ENCODE measurements at regions not wholly inside any gene's neighbourhood (a gene's known extent, or its start where the extent isn't known, plus 50 kb on each side); places are given as distances from the start of the nearest gene placed in this dataset.

DNA sequence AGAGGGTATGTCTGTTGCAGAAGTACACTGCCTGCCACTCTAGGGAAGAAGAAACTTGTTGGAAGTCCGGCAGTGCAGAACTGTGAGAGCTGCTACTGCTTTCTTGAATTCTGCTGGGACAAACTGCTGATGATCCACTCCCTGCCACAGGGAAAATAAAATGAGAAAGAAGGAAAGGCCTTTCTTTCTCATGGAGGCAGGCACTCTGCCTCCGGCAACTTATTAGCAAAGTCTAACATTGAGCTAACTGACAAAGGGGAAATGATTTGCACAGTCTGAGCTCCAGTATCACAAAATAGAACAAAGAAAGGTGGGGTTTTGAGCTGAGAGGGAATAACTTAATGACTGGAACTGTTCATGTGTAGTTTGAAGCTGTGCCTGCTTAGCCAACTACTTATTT, 134.6 kb downstream of the AASDHPPT start:
- no peak overlapping the region for H2AFZ ChIP-seq (ENCODE audit: low read length, unreplicated experiment)
- no peak overlapping the region for H3K27ac ChIP-seq (ENCODE audit: low read depth, low read length)
- peaks cover 29% of the 10 kb centered on the region for H3K27me3 ChIP-seq (ENCODE audit: insufficient read depth, low read length)
- H3K4me3 ChIP-seq (ENCODE audit: low read depth, low read length): no peak overlapping the region
- H3K4me1 ChIP-seq (ENCODE audit: control insufficient read depth, insufficient read depth, low read length, unreplicated experiment): no peaks in the 10 kb centered on the region
- H3K79me2 ChIP-seq (ENCODE audit: control insufficient read depth, insufficient read depth, low read length, unreplicated experiment): no peaks in the 10 kb centered on the region
- H3K36me3 ChIP-seq (ENCODE audit: insufficient read depth, low read length): no peaks in the 10 kb centered on the region

DNA sequence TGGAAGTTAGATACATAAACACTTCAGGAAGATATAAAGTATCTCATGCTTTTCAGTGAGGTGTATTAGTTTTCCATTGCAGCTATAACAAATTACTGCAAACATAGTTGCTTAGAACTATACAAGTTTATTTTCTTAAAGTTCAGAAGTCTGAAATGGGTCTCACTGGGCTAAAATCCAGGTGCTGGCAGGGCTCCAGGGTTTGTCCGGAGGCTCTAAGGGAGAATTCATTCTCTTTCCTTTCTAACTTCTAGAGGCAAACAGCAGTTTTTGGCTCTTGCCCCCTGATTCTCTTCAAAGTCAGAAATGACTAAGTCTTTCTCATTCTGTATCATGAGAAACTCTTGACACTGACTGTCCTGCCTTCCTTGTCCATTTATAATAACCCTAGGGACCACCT, 138.8 kb downstream of the AASDHPPT start:
- H3K79me2 ChIP-seq (ENCODE audit: control insufficient read depth, insufficient read depth, low read length, unreplicated experiment): no peaks in the 10 kb centered on the region
- no peaks in the 10 kb centered on the region for H3K4me1 ChIP-seq (ENCODE audit: control insufficient read depth, insufficient read depth, low read length, unreplicated experiment)
- H3K36me3 ChIP-seq (ENCODE audit: insufficient read depth, low read length): no peaks in the 10 kb centered on the region
- no peak overlapping the region for H3K4me3 ChIP-seq (ENCODE audit: low read depth, low read length)
- H3K27me3 ChIP-seq (ENCODE audit: insufficient read depth, low read length): peaks cover 39% of the 10 kb centered on the region
- no peak overlapping the region for H3K27ac ChIP-seq (ENCODE audit: low read depth, low read length)
- no peak overlapping the region for H2AFZ ChIP-seq (ENCODE audit: low read length, unreplicated experiment)

DNA sequence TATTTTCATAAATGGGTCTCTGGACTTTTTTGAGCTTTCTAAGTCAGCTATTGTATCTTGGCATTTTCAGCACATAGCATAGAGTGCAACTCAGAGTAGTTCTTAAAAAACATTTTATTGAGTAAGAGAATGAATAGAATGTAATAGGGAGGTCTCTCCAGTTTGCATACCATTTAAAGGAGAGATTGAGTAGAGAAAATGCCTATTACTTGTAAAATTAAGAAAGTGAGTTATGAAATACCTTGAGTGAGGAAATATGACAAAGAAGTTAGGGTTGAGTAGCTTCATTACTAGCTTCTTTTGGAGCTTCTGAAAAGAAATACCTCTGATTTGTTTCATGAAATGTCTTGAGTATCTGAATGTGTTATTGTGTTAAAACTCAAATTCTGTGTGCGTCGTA, 140.0 kb downstream of the AASDHPPT start:
- Histone ChIP-seq H2AFZ (ENCODE audit: low read length, unreplicated experiment) (no peak overlapping the region), H3K79me2 (ENCODE audit: control insufficient read depth, insufficient read depth, low read length, unreplicated experiment) (no peaks in the 10 kb centered on the region), H3K27me3 (ENCODE audit: insufficient read depth, low read length) (peaks cover 40% of the 10 kb centered on the region), H3K4me3 (ENCODE audit: low read depth, low read length) (no peak overlapping the region), H3K27ac (ENCODE audit: low read depth, low read length) (no peak overlapping the region), H3K36me3 (ENCODE audit: insufficient read depth, low read length) (no peaks in the 10 kb centered on the region), H3K4me1 (ENCODE audit: control insufficient read depth, insufficient read depth, low read length, unreplicated experiment) (no peaks in the 10 kb centered on the region)

DNA sequence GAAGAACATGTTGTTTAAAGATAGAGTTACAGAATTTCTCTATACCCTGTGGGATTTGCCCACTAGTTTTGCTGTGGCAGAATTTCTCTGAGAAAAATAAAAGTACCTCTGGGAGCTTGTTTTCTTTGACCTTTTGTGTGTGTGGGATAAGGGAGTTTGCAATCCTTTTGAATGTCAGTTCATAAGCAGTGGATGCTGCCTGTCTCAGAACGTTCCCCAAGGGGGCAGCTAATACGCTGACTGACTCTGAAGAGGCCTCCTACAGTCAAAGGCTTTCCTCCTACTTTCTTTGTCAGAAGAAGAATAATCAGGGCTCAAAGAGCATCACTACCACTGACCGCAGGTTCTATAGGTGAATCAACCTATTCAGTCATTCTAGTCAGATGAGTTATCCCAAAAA, 140.6 kb downstream of the AASDHPPT start:
- Histone ChIP-seq H2AFZ (ENCODE audit: low read length, unreplicated experiment) (no peak overlapping the region), H3K4me3 (ENCODE audit: low read depth, low read length) (no peak overlapping the region), H3K4me1 (ENCODE audit: control insufficient read depth, insufficient read depth, low read length, unreplicated experiment) (no peaks in the 10 kb centered on the region), H3K79me2 (ENCODE audit: control insufficient read depth, insufficient read depth, low read length, unreplicated experiment) (no peaks in the 10 kb centered on the region), H3K36me3 (ENCODE audit: insufficient read depth, low read length) (no peaks in the 10 kb centered on the region), H3K27ac (ENCODE audit: low read depth, low read length) (no peak overlapping the region), H3K27me3 (ENCODE audit: insufficient read depth, low read length) (peaks cover 40% of the 10 kb centered on the region)

DNA sequence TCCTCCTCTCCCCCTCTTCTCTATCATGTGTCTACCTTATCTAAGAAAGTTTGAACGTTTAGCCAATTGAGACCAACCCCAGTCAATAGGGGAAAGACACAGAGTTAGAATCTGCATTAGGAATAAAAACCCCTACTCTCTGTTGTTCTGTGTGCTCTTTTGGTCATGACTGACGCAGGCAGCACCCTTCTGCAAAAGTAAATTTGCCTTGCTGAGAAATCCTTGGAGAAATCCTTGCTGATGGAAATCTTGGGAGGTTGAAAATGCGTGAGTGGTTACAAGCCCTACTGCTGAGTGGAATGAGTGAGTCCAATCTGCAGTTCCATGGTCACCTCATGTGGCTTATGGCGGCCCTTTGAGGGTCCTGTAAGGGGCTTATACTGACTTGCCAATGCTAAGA, 145.2 kb downstream of the AASDHPPT start:
- H3K36me3 ChIP-seq (ENCODE audit: insufficient read depth, low read length): no peaks in the 10 kb centered on the region
- peaks cover 28% of the 10 kb centered on the region for H3K27me3 ChIP-seq (ENCODE audit: insufficient read depth, low read length)

DNA sequence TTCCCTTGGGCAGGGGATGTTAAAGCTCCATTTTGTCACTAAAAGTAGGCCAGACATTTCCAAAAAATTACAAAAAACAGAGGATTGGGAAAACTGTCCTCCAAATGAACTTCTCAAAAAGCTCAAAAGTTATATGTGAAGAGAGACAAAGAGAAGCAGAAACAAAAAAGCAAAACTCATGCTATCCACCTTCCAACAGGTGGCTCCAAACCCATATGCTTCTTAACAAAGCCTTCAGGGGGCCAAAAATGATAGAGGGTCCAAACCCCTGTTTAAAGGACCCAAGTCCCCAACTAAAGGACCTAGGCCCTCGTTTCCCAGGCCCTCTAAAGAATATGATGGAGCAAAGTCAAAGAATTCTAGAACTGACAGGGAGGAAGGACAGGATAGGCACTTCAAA, 146.7 kb downstream of the AASDHPPT start:
- Histone ChIP-seq H3K27ac (ENCODE audit: low read depth, low read length) (no peak overlapping the region), H3K4me1 (ENCODE audit: control insufficient read depth, insufficient read depth, low read length, unreplicated experiment) (no peaks in the 10 kb centered on the region), H2AFZ (ENCODE audit: low read length, unreplicated experiment) (no peak overlapping the region), H3K36me3 (ENCODE audit: insufficient read depth, low read length) (no peaks in the 10 kb centered on the region), H3K27me3 (ENCODE audit: insufficient read depth, low read length) (peaks cover 28% of the 10 kb centered on the region), H3K79me2 (ENCODE audit: control insufficient read depth, insufficient read depth, low read length, unreplicated experiment) (no peaks in the 10 kb centered on the region), H3K4me3 (ENCODE audit: low read depth, low read length) (no peak overlapping the region)

More for the DNA sequence above, 145.2 kb downstream of the AASDHPPT start:
- no peaks in the 10 kb centered on the region for H3K79me2 ChIP-seq (ENCODE audit: control insufficient read depth, insufficient read depth, low read length, unreplicated experiment)
- no peak overlapping the region for H3K4me3 ChIP-seq (ENCODE audit: low read depth, low read length)
- H3K4me1 ChIP-seq (ENCODE audit: control insufficient read depth, insufficient read depth, low read length, unreplicated experiment): no peaks in the 10 kb centered on the region
- no peak overlapping the region for H3K27ac ChIP-seq (ENCODE audit: low read depth, low read length)
- H2AFZ ChIP-seq (ENCODE audit: low read length, unreplicated experiment): no peak overlapping the region

DNA sequence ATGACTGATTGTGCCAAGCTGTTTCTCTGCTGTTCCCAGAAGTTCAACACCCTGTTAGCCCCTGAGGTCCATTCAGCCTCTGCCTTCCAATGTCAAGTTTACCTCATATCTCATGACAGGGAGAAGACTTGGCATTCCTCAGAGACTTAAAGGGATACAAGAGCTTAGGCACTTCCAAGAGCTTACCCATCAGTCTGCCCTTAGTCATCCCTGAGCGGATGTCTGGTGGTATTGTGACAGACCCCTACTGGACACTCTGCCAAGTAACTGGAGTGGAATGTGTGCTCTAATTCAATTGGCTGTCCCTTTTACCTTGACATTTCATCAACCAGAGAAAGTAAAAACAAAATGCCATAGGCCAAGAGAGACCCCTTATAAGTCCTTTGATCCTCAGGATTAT, 151.5 kb downstream of the AASDHPPT start:
- Histone ChIP-seq H2AFZ (ENCODE audit: low read length, unreplicated experiment) (no peak overlapping the region), H3K27ac (ENCODE audit: low read depth, low read length) (no peak overlapping the region), H3K27me3 (ENCODE audit: insufficient read depth, low read length) (no peaks in the 10 kb centered on the region), H3K79me2 (ENCODE audit: control insufficient read depth, insufficient read depth, low read length, unreplicated experiment) (no peaks in the 10 kb centered on the region), H3K4me3 (ENCODE audit: low read depth, low read length) (no peak overlapping the region), H3K4me1 (ENCODE audit: control insufficient read depth, insufficient read depth, low read length, unreplicated experiment) (no peaks in the 10 kb centered on the region), H3K36me3 (ENCODE audit: insufficient read depth, low read length) (no peaks in the 10 kb centered on the region)

DNA sequence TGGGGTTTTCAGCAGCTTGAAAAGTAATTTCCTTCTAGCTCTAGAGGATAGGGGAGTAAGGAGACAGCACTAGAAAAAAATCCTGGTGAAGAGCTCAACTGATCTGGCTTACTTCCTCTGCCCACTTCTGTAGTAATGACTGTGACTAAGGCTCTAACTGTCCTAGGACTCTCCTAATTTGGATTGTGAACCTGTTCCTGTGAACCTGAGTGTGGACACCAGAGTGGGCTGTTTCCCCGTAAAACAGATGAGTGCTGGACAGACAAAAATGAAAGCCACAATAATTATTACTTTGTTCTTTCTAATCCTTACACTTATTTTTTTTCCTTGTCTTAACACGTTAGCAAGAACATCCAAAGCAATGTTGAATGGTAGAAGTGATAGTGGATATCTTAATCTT, 154.1 kb downstream of the AASDHPPT start:
- no peaks in the 10 kb centered on the region for H3K36me3 ChIP-seq (ENCODE audit: insufficient read depth, low read length)
- no peaks in the 10 kb centered on the region for H3K79me2 ChIP-seq (ENCODE audit: control insufficient read depth, insufficient read depth, low read length, unreplicated experiment)
- no peak overlapping the region for H2AFZ ChIP-seq (ENCODE audit: low read length, unreplicated experiment)
- H3K4me1 ChIP-seq (ENCODE audit: control insufficient read depth, insufficient read depth, low read length, unreplicated experiment): no peaks in the 10 kb centered on the region
- H3K4me3 ChIP-seq (ENCODE audit: low read depth, low read length): no peak overlapping the region
- H3K27me3 ChIP-seq (ENCODE audit: insufficient read depth, low read length): no peaks in the 10 kb centered on the region
- H3K27ac ChIP-seq (ENCODE audit: low read depth, low read length): no peak overlapping the region

DNA sequence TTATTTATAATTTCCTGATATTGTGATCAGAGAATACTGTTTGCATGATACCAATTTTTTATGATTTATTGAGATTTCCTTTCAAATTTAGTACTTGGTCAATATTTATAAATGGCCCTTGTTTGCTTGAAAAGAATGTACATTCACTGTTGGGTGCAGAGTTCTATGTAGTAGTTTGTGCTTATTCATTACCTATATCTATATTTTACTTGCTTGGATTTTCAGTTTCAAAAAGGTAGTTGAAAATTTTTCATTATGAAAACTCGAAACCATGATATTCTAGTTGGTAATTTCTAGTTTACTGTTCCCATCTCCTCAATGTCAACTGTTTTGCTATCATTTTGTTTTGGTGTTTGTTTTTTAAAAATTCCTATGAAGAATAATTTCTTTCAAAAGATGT, 155.7 kb downstream of the AASDHPPT start:
- Histone ChIP-seq H3K79me2 (ENCODE audit: control insufficient read depth, insufficient read depth, low read length, unreplicated experiment) (no peaks in the 10 kb centered on the region), H3K4me1 (ENCODE audit: control insufficient read depth, insufficient read depth, low read length, unreplicated experiment) (no peaks in the 10 kb centered on the region), H3K36me3 (ENCODE audit: insufficient read depth, low read length) (no peaks in the 10 kb centered on the region), H3K27me3 (ENCODE audit: insufficient read depth, low read length) (no peaks in the 10 kb centered on the region), H3K4me3 (ENCODE audit: low read depth, low read length) (no peak overlapping the region), H2AFZ (ENCODE audit: low read length, unreplicated experiment) (no peak overlapping the region), H3K27ac (ENCODE audit: low read depth, low read length) (no peak overlapping the region)

DNA sequence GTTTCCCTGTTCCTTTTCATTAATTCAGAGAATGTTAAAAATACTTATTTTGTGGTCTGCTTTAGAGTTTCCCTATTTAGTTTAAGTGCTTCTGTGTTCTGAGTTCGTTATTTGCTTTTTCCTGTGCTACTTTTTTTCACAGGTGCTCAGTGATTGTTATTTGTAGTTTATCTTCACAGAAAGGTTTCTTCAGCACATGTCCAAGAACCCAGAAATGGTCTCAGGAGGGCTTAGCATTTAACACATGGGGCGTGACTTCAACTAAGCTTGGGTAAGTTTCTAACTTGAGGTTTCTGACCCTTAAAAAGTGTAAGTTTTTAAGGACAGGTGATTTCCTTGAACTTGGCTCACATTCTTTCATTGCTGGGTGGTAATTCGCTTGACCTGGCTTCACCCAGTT, 157.3 kb downstream of the AASDHPPT start:
- Histone ChIP-seq H3K27me3 (ENCODE audit: insufficient read depth, low read length) (no peaks in the 10 kb centered on the region), H3K27ac (ENCODE audit: low read depth, low read length) (no peak overlapping the region), H3K36me3 (ENCODE audit: insufficient read depth, low read length) (no peaks in the 10 kb centered on the region), H3K4me1 (ENCODE audit: control insufficient read depth, insufficient read depth, low read length, unreplicated experiment) (no peaks in the 10 kb centered on the region), H3K4me3 (ENCODE audit: low read depth, low read length) (no peak overlapping the region), H3K79me2 (ENCODE audit: control insufficient read depth, insufficient read depth, low read length, unreplicated experiment) (no peaks in the 10 kb centered on the region), H2AFZ (ENCODE audit: low read length, unreplicated experiment) (no peak overlapping the region)

DNA sequence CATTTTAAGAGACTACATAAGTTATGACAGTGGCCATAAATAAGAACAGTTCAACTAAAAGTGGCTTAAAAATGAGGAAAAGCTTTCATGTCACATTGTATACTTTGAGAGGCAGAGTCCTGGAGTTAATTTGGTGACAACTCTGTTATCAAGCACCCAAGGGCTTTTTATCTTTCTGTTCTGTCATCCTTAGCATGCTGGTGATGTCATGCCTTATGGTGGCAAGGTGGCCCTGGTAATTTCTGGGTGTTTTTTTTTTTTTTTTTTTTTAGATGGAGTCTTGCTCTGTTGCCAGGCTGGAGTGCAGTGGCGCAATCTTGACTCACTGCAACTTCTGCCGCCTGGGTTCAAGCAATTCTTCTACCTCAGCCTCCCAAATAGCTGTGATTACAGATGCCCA, 158.8 kb downstream of the AASDHPPT start:
- H2AFZ ChIP-seq (ENCODE audit: low read length, unreplicated experiment): no peak overlapping the region

More for the DNA sequence above, 158.8 kb downstream of the AASDHPPT start:
- H3K36me3 ChIP-seq (ENCODE audit: insufficient read depth, low read length): no peaks in the 10 kb centered on the region
- H3K27ac ChIP-seq (ENCODE audit: low read depth, low read length): no peak overlapping the region
- no peaks in the 10 kb centered on the region for H3K79me2 ChIP-seq (ENCODE audit: control insufficient read depth, insufficient read depth, low read length, unreplicated experiment)
- no peak overlapping the region for H3K4me3 ChIP-seq (ENCODE audit: low read depth, low read length)
- no peaks in the 10 kb centered on the region for H3K27me3 ChIP-seq (ENCODE audit: insufficient read depth, low read length)
- no peaks in the 10 kb centered on the region for H3K4me1 ChIP-seq (ENCODE audit: control insufficient read depth, insufficient read depth, low read length, unreplicated experiment)
